ENCODE measurements at regions not wholly inside any gene's neighbourhood (a gene's known extent, or its start where the extent isn't known, plus 50 kb on each side); places are given as distances from the start of the nearest gene placed in this dataset.
"Not testable (repeated sequence)": the region's sequence is repeated elsewhere in the genome, so short reads cannot be mapped to it uniquely, and the experiment has no call there.

- not testable (repeated sequence) for DNase-seq (ENCODE audit: insufficient read length); FAIRE-seq
Measured at GRCh38 chr14:34381304-34381703, 80.7 kb downstream of the SPTSSA start.

- DNase-seq (ENCODE audit: insufficient read length) (no peak), FAIRE-seq (no peak)
- TF ChIP-seq POLR2A (IDR thresholded peaks at IDR 0.05; ENCODE audit: low read depth, low read length): no peak
- no peak for TF ChIP-seq TAF1 (IDR thresholded peaks at IDR 0.05; ENCODE audit: borderline replicate concordance, low read depth, low read length)
- TF ChIP-seq POLR2AphosphoS5 (IDR thresholded peaks at IDR 0.05; ENCODE audit: low read depth, low read length): no peak
Measured at GRCh38 chr14:34380471-34380845, 81.6 kb downstream of the SPTSSA start.

DNA sequence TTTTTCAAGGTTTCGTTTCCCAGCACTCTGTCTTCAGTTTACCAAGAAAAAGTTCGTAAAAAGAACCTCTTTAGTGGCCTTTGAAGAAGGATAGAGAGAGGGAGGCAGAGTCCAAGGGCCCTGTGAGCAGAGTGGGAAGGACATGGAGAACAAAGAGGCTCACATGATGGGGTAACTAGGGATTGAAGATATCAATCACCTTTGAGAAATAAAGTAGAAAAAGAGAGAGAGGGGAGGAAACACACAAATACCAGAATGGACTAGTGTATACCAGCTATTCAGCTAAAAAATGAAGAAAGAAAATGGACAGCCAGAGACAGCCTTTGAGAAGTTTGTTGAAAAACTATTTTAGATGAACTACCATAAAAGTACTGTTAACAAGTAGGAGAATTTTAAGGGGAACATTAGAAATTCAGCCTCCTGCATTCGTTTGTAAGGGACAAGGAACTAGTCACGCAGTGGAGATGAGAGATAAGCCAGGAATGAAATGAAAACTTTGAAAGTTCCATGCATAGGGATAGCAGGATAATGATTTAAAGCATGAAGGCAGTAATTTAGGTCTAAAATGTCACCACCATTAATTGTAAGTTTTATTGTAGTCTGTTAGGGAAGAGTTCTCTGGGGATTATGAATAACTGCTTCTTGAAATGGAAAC lies 82.1 kb downstream of the SPTSSA start:
- FAIRE-seq: no peak
- TF ChIP-seq TAF1 (IDR thresholded peaks at IDR 0.05; ENCODE audit: borderline replicate concordance, low read depth, low read length): no peak
- no peak for TF ChIP-seq POLR2A (IDR thresholded peaks at IDR 0.05; ENCODE audit: low read depth, low read length)
- TF ChIP-seq POLR2AphosphoS5 (IDR thresholded peaks at IDR 0.05; ENCODE audit: low read depth, low read length): no peak

GRCh38 chr14:34376649-34377267 lies 85.3 kb downstream of the SPTSSA start:
- no peak for TF ChIP-seq POLR2A (IDR thresholded peaks at IDR 0.05; ENCODE audit: low read depth, low read length)
- no peak for TF ChIP-seq TAF1 (IDR thresholded peaks at IDR 0.05; ENCODE audit: borderline replicate concordance, low read depth, low read length)
- TF ChIP-seq POLR2AphosphoS5 (IDR thresholded peaks at IDR 0.05; ENCODE audit: low read depth, low read length): no peak
- FAIRE-seq: no peak

More for the DNA sequence above, 82.1 kb downstream of the SPTSSA start:
- no peak for DNase-seq (ENCODE audit: insufficient read length)

GRCh38 chr14:34374998-34375740 lies 86.9 kb downstream of the SPTSSA start:
- TF ChIP-seq POLR2AphosphoS5 (IDR thresholded peaks at IDR 0.05; ENCODE audit: low read depth, low read length) (no peak), POLR2A (IDR thresholded peaks at IDR 0.05; ENCODE audit: low read depth, low read length) (no peak), TAF1 (IDR thresholded peaks at IDR 0.05; ENCODE audit: borderline replicate concordance, low read depth, low read length) (no peak)
- no peak for DNase-seq (ENCODE audit: insufficient read length)

More at GRCh38 chr14:34376649-34377267, 85.3 kb downstream of the SPTSSA start:
- DNase-seq (ENCODE audit: insufficient read length): no peak

GRCh38 chr14:34373191-34373590 lies 88.8 kb downstream of the SPTSSA start:
- TF ChIP-seq POLR2AphosphoS5 (IDR thresholded peaks at IDR 0.05; ENCODE audit: low read depth, low read length) (no peak), TAF1 (IDR thresholded peaks at IDR 0.05; ENCODE audit: borderline replicate concordance, low read depth, low read length) (no peak), POLR2A (IDR thresholded peaks at IDR 0.05; ENCODE audit: low read depth, low read length) (no peak)
- FAIRE-seq: no peak
- no peak for DNase-seq (ENCODE audit: insufficient read length)

More at GRCh38 chr14:34374998-34375740, 86.9 kb downstream of the SPTSSA start:
- no peak for FAIRE-seq

GRCh38 chr14:34372786-34373185 lies 89.3 kb downstream of the SPTSSA start:
- FAIRE-seq (no peak), DNase-seq (ENCODE audit: insufficient read length) (no peak)
- no peak for TF ChIP-seq POLR2AphosphoS5 (IDR thresholded peaks at IDR 0.05; ENCODE audit: low read depth, low read length)
- no peak for TF ChIP-seq POLR2A (IDR thresholded peaks at IDR 0.05; ENCODE audit: low read depth, low read length)
- no peak for TF ChIP-seq TAF1 (IDR thresholded peaks at IDR 0.05; ENCODE audit: borderline replicate concordance, low read depth, low read length)

DNA sequence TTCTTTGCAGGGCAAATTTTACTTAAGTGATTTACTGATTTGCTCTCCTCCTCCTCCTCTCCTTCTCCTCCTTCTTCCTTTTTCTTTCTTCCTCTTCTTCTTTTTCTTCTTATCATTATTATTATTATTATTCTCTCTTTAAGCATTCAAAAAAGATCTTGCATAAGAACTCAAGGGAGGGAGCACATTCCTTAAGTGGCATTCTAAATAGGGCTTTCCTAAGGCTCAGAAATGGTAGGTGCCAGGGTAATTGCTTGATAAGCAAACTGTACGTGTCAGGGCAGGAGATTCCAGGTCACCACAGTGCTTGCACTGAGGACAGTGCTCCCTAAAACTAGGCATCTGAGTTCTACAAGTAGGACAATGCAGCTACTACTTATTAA lies 92.4 kb downstream of the SPTSSA start:
- DNase-seq (ENCODE audit: insufficient read length) (no peak), FAIRE-seq (no peak)
- TF ChIP-seq POLR2A (IDR thresholded peaks at IDR 0.05; ENCODE audit: low read depth, low read length) (no peak), POLR2AphosphoS5 (IDR thresholded peaks at IDR 0.05; ENCODE audit: low read depth, low read length) (no peak), TAF1 (IDR thresholded peaks at IDR 0.05; ENCODE audit: borderline replicate concordance, low read depth, low read length) (no peak)

DNA sequence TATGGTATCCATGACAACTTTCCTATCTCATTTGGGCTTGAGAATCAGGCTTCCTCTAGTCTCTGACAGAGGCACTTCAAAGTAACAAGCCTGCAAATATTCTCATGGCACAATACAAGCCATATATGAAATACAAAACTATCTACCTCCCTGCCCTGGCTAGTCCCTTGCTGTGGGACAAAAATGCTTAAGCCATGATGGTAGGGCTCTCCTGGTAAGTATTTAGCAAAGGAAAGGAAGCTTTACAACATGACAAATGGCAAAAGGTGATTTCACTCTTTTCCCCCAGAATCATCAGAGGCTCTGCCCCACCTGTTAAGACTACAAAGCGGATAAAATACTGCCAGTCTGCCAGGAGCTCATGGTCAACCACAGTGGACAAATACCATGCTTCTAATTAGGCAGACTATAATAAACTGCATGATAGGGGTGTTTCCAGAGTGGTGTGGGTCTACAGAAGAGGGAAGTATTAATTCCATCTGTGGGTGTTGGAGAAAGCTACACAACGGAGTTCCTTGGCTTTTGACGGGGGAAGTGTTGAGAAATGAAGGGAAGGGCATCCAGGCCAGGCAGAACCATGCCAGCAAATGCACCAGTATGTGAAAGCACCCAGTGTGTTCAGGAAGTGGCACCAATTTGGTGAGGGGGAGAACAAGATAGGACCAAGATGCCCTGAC lies 92.9 kb downstream of the SPTSSA start:
- TF ChIP-seq POLR2AphosphoS5 (IDR thresholded peaks at IDR 0.05; ENCODE audit: low read depth, low read length): no peak
- TF ChIP-seq POLR2A (IDR thresholded peaks at IDR 0.05; ENCODE audit: low read depth, low read length): no peak
- TF ChIP-seq TAF1 (IDR thresholded peaks at IDR 0.05; ENCODE audit: borderline replicate concordance, low read depth, low read length): no peak
- no peak for FAIRE-seq
- DNase-seq (ENCODE audit: insufficient read length): no peak

GRCh38 chr14:34368115-34368970 lies 93.7 kb downstream of the SPTSSA start:
- DNase-seq (ENCODE audit: insufficient read length): no peak
- TF ChIP-seq TAF1 (IDR thresholded peaks at IDR 0.05; ENCODE audit: borderline replicate concordance, low read depth, low read length) (no peak), POLR2AphosphoS5 (IDR thresholded peaks at IDR 0.05; ENCODE audit: low read depth, low read length) (no peak), POLR2A (IDR thresholded peaks at IDR 0.05; ENCODE audit: low read depth, low read length) (no peak)
- no peak for FAIRE-seq

Measured in GM12892 (cell line).